ENCODE measurements at regions not wholly inside any gene's neighbourhood (a gene's known extent, or its start where the extent isn't known, plus 50 kb on each side); places are given as distances from the start of the nearest gene placed in this dataset.

DNA sequence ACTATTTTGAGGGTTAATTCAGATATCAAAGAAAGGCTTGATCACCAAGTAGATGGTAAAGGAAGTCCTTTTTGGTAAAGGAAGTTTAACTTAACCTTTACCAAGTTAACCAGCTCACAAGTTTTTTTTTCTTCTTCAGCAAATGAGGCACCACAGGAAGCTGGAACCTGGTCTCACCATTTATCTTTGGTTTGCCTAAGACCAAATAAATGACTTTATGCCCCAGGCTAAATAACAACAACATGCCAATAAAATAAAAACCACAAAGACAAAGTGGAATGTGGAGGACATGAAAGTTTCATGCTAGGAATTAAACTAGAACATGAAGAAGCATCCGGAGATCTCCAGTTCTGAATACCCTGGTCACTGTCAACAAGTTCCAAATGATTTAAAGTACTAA lies 116.8 kb upstream of the PRICKLE1 start:
- DNase-seq (no peak), ATAC-seq (no peak)
- POLR2A ChIA-PET = no interaction called here
- no peaks in the 10 kb centered on the region for H3K4me1 Mint-ChIP-seq
- H3K27me3 Mint-ChIP-seq = peaks cover 0 to 7% (median 0%) of the 10 kb centered on the region in 5 donors
- peaks cover 0 to 14% (median 3%) of the 10 kb centered on the region in 9 donors for H3K9me3 Mint-ChIP-seq
- no peak overlapping the region for H3K27ac Mint-ChIP-seq
- no peak overlapping the region for H3K4me3 Mint-ChIP-seq
- peaks cover 0 to 3% (median 0%) of the 10 kb centered on the region in 3 donors for H3K36me3 Mint-ChIP-seq

DNA sequence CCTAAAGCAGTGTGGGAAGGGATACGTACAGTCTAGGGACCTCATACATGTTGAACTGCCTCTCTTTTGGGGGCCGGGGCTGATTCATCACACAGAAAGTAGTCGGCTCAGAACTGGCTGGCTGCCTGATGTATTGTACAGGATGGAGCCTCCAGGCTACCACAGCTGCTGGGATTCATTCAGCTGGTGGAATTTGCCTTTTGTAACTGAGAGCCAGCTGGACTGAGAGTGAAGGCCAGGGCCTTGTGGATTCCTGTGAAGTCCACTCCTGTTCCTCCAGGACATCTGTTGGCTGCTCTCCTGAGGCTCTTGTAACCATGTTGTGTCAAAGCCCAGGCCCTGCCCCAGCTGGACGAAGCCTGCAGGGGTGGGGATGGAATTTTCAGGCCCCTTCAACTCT lies 116.3 kb upstream of the PRICKLE1 start:
- Mint-ChIP-seq H3K27ac (no peak overlapping the region), H3K9me3 (peaks cover 0 to 9% (median 0%) of the 10 kb centered on the region in 9 donors), H3K36me3 (no peaks in the 10 kb centered on the region), H3K4me1 (no peaks in the 10 kb centered on the region), H3K27me3 (peaks cover 0 to 10% (median 0%) of the 10 kb centered on the region in 5 donors), H3K4me3 (no peak overlapping the region)
- POLR2A ChIA-PET = no interaction called here
- ATAC-seq (no peak), DNase-seq (no peak)

DNA sequence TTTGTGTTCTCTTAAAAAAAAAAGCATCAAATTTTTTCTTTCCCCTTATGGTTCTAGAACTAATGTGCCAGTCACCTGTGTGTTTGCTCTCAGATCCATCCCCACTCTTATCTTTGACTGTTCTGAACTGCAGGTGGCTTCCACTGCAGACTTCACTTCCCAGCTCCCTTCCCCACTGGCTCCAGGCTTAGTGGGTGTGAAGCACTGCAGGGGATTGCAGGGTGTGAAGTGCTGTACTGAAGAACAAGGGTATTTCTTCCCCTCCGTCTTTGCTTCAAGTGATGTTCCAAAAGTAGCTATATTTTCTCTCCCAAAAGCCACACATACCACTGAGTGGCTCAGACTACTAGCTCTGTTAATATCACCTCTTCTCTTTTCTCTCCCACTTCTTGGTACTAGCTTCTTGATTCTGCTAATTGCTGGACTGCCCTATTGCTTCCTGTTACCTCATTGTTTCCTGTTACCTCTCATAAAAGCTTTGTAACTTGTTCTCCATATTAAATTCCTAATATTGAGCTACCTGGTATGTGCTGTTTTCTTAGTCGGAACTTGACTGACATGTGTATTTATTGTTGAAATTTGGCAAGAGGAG lies 115.4 kb upstream of the PRICKLE1 start:
- Mint-ChIP-seq H3K27me3 (peaks cover 0 to 10% (median 0%) of the 10 kb centered on the region in 5 donors), H3K36me3 (no peaks in the 10 kb centered on the region), H3K4me3 (no peak overlapping the region), H3K4me1 (no peaks in the 10 kb centered on the region), H3K27ac (no peak overlapping the region), H3K9me3 (peaks cover 0 to 5% (median 0%) of the 10 kb centered on the region in 9 donors)
- ATAC-seq = no peak
- no peak for DNase-seq
- POLR2A ChIA-PET = no interaction called here

DNA sequence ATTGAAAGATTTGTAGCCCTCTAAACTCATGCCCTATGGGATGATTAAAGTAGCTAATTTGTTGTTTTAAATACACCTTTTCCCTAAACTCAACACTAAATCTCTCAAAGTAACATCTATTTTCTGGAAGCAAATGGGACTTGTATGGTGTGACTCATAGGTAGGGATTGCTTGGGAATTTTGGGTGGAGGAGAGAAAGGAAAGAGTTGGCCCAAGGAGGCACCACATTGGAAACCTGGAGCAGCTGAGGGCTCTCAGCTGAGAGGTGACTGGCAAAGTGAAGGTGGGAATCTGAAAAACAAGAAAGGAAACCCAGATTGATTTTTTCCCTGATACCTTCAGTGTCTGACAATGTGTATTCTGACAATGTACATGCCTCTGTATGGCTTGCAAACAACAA lies 114.8 kb upstream of the PRICKLE1 start:
- Mint-ChIP-seq H3K27me3 (peaks cover 0 to 7% (median 0%) of the 10 kb centered on the region in 5 donors), H3K4me3 (no peak overlapping the region), H3K36me3 (no peaks in the 10 kb centered on the region), H3K9me3 (peaks cover 0 to 3% (median 0%) of the 10 kb centered on the region in 9 donors), H3K27ac (no peak overlapping the region), H3K4me1 (no peaks in the 10 kb centered on the region)
- no peak for ATAC-seq
- POLR2A ChIA-PET = no interaction called here
- no peak for DNase-seq

DNA sequence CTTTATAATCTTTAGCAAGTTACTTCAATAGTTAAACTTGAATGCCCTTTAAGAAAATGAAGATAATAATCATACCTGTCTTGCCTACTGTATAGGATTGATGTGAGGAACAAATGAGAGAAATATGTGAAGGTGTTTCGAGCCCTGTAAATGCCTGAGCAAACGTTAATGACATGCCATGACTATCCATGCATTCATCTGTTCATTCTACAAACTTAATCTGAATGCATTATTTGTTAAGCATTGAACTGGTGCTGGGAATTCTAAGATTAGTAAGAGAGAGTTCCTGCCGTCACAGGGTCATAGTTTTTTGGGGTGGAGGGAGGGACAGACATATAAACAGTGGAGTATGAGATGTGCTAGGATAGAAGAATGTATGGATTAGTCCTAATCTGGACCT lies 111.5 kb upstream of the PRICKLE1 start:
- H3K4me1 Mint-ChIP-seq = no peaks in the 10 kb centered on the region
- H3K36me3 Mint-ChIP-seq = no peaks in the 10 kb centered on the region
- H3K27me3 Mint-ChIP-seq = peaks cover 0 to 3% (median 0%) of the 10 kb centered on the region in 5 donors
- POLR2A ChIA-PET = no interaction called here
- no peak overlapping the region for H3K4me3 Mint-ChIP-seq
- H3K27ac Mint-ChIP-seq = no peak overlapping the region
- peaks cover 0 to 3% (median 0%) of the 10 kb centered on the region in 9 donors for H3K9me3 Mint-ChIP-seq
- ATAC-seq (no peak), DNase-seq (no peak)

DNA sequence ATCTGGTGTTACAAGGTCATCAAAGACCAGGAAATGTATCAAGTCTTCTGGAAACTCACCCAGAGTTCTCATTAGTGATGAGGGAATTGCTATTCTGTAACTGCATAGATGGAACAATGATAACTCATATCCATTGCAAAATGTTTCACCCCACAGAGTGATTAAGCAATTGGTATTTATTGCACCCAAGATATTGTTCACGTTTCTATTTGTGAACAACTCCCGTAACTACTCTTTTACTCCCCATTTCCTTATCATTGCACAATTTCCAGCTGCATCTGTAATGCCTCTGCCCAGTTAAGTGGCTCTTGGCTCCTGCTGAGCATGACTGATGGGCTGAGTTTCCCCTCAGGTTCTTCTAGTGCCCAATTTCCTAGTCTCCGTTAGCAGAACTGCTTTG lies 108.7 kb upstream of the PRICKLE1 start:
- POLR2A ChIA-PET = no interaction called here
- no peak for ATAC-seq
- no peak for DNase-seq
- Mint-ChIP-seq H3K4me3 (no peak overlapping the region), H3K4me1 (peaks cover 0 to 2% (median 1%) of the 10 kb centered on the region in 4 donors), H3K9me3 (peaks cover 0 to 4% (median 2%) of the 10 kb centered on the region in 9 donors), H3K27me3 (peaks cover 0 to 3% (median 0%) of the 10 kb centered on the region in 5 donors), H3K27ac (no peak overlapping the region), H3K36me3 (no peaks in the 10 kb centered on the region)

DNA sequence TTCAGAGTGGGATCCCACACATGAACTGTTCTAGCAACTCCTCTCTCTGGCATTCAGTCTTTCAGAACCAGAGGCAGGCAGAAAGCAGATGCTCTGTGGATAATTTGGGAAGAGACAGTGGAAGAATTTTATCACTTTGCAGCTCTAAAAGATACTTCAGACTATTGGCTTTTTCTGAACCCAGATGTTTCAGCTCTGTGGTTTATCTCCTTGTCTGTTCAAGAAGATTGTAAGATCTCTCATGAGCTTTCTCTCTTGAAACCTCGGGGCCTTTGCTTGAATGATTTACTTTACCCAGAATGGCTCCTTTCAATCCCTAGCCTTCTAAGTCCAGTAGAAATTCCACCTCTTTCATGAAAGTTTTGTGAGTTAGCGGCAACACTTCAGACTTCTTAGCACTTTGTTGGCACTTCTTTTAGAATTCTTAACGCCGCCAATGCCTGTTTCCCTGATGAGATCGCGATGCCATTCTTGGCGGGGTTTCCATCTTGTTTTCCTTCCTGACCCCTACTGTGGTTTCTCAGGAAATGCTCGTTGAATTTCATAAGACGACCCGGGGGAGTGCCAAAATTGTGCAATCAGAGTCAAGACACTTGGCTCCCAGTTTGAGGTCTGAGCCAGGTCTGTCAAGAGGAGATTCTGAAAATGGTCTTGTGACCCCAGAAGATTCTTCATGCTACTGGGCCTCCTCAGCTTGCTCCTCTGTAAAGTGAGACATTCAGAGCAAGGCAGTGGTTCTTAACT lies 107.0 kb upstream of the PRICKLE1 start:
- POLR2A ChIA-PET = interaction anchor here (0.6 kb wide), 1 partner anchor 125 kb away, joined by 3 read pairs; no protein-coding TSS in a partner anchor
- Mint-ChIP-seq H3K27ac (no peak overlapping the region), H3K27me3 (peaks cover 0 to 3% (median 0%) of the 10 kb centered on the region in 5 donors), H3K4me1 (peaks cover 0 to 2% (median 1%) of the 10 kb centered on the region in 4 donors), H3K9me3 (peaks cover 0 to 4% (median 2%) of the 10 kb centered on the region in 9 donors), H3K4me3 (no peak overlapping the region), H3K36me3 (no peaks in the 10 kb centered on the region)
- DNase-seq (no peak), ATAC-seq (no peak)

DNA sequence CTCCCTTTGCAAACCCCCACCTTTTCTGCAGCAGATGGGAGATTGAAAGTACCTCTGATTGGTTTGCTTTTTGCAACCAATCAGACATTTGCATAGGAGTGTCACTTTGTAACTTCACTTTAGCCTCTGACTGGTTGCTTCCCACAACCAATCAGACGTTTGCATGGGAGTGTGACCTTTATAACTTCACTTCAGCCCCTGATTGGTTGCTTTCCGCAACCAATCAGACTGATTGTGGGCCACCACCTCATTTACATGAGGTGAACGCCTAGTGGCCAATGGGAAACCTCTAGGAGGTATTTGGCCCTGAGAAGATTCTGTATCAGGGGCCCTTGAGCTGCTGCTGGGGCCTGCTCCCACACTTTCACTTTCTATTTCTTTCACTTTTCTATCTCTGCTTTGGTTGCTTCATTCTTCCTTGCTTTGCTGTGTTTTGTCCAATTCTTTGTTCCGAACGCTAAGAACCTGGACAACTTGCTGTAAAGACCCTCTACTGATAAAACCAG lies 106.0 kb upstream of the PRICKLE1 start:
- H3K27ac Mint-ChIP-seq = no peak overlapping the region
- H3K4me3 Mint-ChIP-seq = no peak overlapping the region
- ATAC-seq (no peak), DNase-seq (no peak)
- peaks cover 0 to 2% (median 0%) of the 10 kb centered on the region in 5 donors for H3K27me3 Mint-ChIP-seq
- H3K4me1 Mint-ChIP-seq = peaks cover 0 to 2% (median 1%) of the 10 kb centered on the region in 4 donors
- H3K36me3 Mint-ChIP-seq = peaks cover 0 to 3% (median 0%) of the 10 kb centered on the region in 3 donors
- POLR2A ChIA-PET = no interaction called here
- peaks cover 0 to 10% (median 3%) of the 10 kb centered on the region in 9 donors for H3K9me3 Mint-ChIP-seq

DNA sequence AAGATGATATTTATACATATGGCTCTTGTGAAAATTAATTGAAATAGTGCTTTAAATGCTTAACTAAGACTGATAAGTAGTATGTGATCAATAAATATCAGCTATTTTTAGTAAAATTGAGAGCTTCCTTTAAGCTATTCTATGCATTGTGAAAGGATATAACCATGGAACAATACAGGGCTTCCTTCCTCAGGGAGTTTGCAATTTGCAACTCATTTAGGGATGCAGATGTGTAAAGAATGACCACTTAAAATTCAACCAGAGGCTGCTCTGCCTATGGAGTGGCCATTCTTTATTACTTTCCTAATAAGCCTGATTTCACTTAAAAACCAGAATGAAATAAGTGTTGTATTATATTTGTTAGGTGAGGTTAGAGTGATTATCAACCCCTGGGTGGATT lies 103.2 kb upstream of the PRICKLE1 start:
- Mint-ChIP-seq H3K36me3 (peaks cover 0 to 17% (median 0%) of the 10 kb centered on the region in 3 donors), H3K4me3 (no peak overlapping the region), H3K9me3 (peaks cover 0 to 23% (median 6%) of the 10 kb centered on the region in 9 donors), H3K4me1 (peaks cover 0 to 2% (median 1%) of the 10 kb centered on the region in 4 donors), H3K27me3 (peaks cover 0 to 2% (median 0%) of the 10 kb centered on the region in 5 donors), H3K27ac (no peak overlapping the region)
- DNase-seq = no peak
- POLR2A ChIA-PET = no interaction called here
- no peak for ATAC-seq

DNA sequence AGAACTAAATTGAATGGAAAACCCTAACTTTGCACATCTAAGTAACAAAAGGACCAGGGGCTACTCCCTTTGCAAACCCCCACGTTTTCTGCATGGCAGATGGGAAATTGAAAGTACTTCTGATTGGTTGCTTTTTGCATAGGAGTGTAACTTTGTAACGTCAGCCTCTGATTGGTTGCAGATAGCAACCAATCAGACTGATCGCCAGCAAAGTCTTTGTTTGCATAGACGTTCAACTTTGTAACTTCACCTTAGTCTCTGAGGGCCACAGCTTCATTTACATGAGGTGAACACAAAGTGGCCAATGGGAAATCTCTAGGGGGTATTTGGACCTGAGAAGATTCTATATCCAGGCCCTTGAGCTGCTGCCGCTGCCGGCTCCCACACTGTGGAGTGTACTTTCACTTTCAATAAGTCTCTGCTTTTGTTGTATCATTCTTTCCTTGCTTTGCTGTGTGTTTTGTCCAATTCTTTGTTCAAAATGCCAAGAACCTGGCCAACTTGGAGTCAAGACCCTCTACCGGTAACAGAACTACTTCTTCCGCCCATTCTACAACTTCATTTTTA lies 102.5 kb upstream of the PRICKLE1 start:
- peaks cover 0 to 2% (median 1%) of the 10 kb centered on the region in 4 donors for H3K4me1 Mint-ChIP-seq
- DNase-seq (no peak), ATAC-seq (no peak)
- no peak overlapping the region for H3K27ac Mint-ChIP-seq
- peaks cover 0 to 2% (median 0%) of the 10 kb centered on the region in 5 donors for H3K27me3 Mint-ChIP-seq
- POLR2A ChIA-PET = no interaction called here
- no peak overlapping the region for H3K4me3 Mint-ChIP-seq
- H3K36me3 Mint-ChIP-seq = peaks cover 0 to 17% (median 0%) of the 10 kb centered on the region in 3 donors
- H3K9me3 Mint-ChIP-seq = peaks cover 0 to 23% (median 6%) of the 10 kb centered on the region in 9 donors

DNA sequence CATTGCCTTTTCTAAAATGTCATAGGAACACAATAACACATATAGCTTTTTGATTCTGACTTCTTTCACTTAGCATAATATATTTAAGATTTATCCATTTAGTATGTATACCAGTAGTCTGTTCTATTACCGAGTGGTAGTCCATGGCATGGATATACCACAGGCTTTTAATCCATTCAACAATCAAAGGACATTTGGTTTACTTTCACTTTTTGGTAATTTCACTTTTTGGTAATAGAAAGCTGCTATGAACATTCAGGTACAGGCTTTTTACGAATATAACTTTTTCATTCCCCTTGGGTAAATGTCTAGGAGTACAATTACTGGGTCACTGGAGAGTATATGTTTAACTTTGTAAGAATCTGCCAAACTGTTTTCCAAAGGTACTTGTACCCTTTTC lies 100.7 kb upstream of the PRICKLE1 start:
- Mint-ChIP-seq H3K4me3 (no peak overlapping the region), H3K27me3 (peaks cover 0 to 2% (median 0%) of the 10 kb centered on the region in 5 donors), H3K9me3 (peaks cover 0 to 19% (median 6%) of the 10 kb centered on the region in 9 donors), H3K4me1 (no peaks in the 10 kb centered on the region), H3K27ac (no peak overlapping the region), H3K36me3 (peaks cover 0 to 17% (median 0%) of the 10 kb centered on the region in 3 donors)
- ATAC-seq (no peak), DNase-seq (no peak)
- POLR2A ChIA-PET = no interaction called here

DNA sequence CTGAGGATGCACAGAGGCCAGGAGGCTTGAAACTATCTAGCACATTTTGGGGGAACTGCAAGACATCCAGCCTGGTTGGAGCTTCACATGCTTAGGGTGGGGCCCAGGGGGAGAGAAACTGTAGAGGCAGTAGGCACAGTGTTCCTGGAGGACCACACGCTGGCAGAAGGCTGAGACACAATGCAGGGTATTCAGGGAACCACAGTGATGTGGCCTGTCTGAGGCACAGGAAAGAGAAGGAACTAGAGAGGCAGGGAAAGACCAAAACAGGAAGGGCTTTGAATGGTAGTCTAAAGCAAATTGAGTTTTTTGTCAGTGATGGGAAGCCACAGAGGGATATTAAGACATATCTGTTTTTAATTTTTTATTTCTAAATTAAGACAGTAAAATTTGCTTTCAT lies 100.2 kb upstream of the PRICKLE1 start:
- no peak for ATAC-seq
- Mint-ChIP-seq H3K4me1 (no peaks in the 10 kb centered on the region), H3K36me3 (peaks cover 0 to 17% (median 0%) of the 10 kb centered on the region in 3 donors), H3K27ac (no peak overlapping the region), H3K27me3 (no peaks in the 10 kb centered on the region), H3K4me3 (no peak overlapping the region), H3K9me3 (peaks cover 0 to 19% (median 6%) of the 10 kb centered on the region in 9 donors)
- DNase-seq = no peak
- POLR2A ChIA-PET = no interaction called here

Measured in naive thymus-derived CD8-positive, alpha-beta T cell (primary cell).